Progenitor cell of endocrine pancreas (in vitro differentiated cells): ENCODE measurements at regions not wholly inside any gene's neighbourhood (a gene's known extent, or its start where the extent isn't known, plus 50 kb on each side); places are given as distances from the start of the nearest gene placed in this dataset.

Source experiments
- DNase-seq: peaks from one replicate; pipeline ENCODE4 v3.0.0; 2021; ENCODE audit warnings: low spot score; ENCODE audit not compliant: unreplicated experiment
- H3K27ac Mint-ChIP-seq: 2 replicates; pipeline ENCODE4 v1.8.0; 2021; ENCODE audit warnings: mild to moderate bottlenecking, moderate library complexity, mixed read lengths
- H3K27me3 Mint-ChIP-seq: 2 replicates; pipeline ENCODE4 v1.8.0; 2021; ENCODE audit warnings: mixed read lengths
- H3K36me3 Mint-ChIP-seq: 2 replicates; pipeline ENCODE4 v1.8.0; 2022; ENCODE audit warnings: mixed read lengths; ENCODE audit not compliant: insufficient read depth
- H3K4me1 Mint-ChIP-seq: 2 replicates; pipeline ENCODE4 v1.8.0; 2021; ENCODE audit warnings: low read depth, mixed read lengths
- H3K4me3 Mint-ChIP-seq: 2 replicates; pipeline ENCODE4 v1.8.0; 2021; ENCODE audit warnings: low read depth, mild to moderate bottlenecking, moderate library complexity, mixed read lengths
- H3K9me3 Mint-ChIP-seq: 2 replicates; pipeline ENCODE4 v1.8.0; 2021; ENCODE audit warnings: low read depth, mixed read lengths
- TF ChIP-seq, protein P1 (sequence below): fragments of 200-600 bp; sonication (generic); IDR thresholded peaks from one replicate; pipeline ENCODE4 v1.5.0; 2021; ENCODE audit warnings: antibody characterized with exemption, mild to moderate bottlenecking; ENCODE audit not compliant: unreplicated experiment

DNA sequence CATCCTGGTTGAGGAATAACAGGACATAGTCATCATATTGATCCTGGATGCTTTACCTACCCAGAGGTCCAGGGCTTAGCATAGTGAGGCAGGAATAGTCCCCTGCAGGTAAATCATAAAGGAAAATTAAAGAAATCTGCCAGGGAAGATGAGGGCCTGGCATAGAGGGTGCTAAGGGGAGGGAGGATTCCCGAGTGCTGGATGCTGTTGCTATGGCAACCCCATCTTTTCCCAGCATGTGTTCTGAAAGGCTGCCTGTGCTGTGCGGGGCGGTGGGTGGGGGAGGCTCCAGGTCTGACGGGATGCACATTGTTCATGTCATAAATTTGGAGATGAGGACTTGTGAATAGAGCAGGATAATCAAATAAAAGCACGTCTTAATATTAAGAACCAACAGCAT, 212.6 kb upstream of the PCSK2 start:
- H3K36me3 Mint-ChIP-seq: no peaks in the 10 kb centered on the region
- no peak overlapping the region for H3K4me3 Mint-ChIP-seq
- TF ChIP-seq, protein P1, sequence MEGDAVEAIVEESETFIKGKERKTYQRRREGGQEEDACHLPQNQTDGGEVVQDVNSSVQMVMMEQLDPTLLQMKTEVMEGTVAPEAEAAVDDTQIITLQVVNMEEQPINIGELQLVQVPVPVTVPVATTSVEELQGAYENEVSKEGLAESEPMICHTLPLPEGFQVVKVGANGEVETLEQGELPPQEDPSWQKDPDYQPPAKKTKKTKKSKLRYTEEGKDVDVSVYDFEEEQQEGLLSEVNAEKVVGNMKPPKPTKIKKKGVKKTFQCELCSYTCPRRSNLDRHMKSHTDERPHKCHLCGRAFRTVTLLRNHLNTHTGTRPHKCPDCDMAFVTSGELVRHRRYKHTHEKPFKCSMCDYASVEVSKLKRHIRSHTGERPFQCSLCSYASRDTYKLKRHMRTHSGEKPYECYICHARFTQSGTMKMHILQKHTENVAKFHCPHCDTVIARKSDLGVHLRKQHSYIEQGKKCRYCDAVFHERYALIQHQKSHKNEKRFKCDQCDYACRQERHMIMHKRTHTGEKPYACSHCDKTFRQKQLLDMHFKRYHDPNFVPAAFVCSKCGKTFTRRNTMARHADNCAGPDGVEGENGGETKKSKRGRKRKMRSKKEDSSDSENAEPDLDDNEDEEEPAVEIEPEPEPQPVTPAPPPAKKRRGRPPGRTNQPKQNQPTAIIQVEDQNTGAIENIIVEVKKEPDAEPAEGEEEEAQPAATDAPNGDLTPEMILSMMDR: no peak
- H3K27me3 Mint-ChIP-seq: peaks cover 3% of the 10 kb centered on the region
- no peaks in the 10 kb centered on the region for H3K4me1 Mint-ChIP-seq
- H3K27ac Mint-ChIP-seq: no peak overlapping the region
- no peaks in the 10 kb centered on the region for H3K9me3 Mint-ChIP-seq
- DNase-seq: no peak

DNA sequence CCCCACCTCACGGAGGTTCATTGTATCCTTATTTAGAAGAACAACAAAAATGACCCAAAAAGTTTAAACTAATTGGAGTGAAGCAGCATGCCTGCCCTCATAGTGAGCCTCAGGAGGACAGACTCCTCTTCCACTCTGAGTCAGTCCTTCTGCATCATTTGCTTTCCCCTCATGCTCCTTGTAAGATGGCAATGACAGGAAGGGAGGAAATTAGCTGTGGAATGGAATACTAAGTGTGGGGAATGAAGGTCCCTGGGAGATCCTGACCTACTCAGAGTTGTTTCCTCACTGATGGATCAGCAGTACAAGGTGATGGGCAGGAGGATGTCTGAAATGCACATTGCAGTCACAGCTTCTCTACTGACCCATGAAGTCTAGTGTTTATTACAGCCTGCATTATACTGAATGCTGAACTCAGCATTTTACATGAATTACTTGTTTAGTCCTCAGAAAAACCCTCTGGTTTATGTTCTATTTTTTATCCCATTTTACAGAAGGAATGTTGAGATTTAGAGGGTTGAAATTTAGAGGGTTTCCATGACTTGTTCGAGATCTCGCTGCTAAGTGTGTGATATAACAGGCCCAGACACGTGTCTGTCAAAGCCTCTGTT, 212.0 kb upstream of the PCSK2 start:
- Mint-ChIP-seq H3K9me3 (no peaks in the 10 kb centered on the region), H3K27ac (no peak overlapping the region), H3K27me3 (peaks cover 3% of the 10 kb centered on the region), H3K36me3 (no peaks in the 10 kb centered on the region), H3K4me1 (no peaks in the 10 kb centered on the region), H3K4me3 (no peak overlapping the region)
- no peak for DNase-seq
- TF ChIP-seq, protein P1: no peak

DNA sequence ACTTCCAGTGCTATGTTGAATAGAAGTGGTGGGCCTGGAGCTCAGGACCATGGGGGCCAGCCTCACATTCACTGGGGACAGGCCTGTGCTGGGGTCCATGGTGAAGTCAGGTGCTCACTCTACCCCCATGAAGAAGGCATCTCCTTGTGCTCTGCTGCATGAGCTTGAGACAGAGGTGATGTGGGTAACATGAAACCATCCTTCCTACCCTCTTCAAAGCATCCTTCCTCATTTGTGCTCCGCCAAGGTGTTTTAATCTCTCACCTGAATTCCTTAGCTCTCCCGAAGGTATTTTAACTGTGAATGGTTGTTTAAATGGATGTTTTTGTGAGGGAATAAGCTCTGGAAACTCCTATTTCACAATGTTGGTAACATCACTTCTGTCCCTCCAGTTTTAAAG, 209.6 kb upstream of the PCSK2 start:
- H3K9me3 Mint-ChIP-seq: no peaks in the 10 kb centered on the region
- no peaks in the 10 kb centered on the region for H3K4me1 Mint-ChIP-seq
- no peak for DNase-seq

DNA sequence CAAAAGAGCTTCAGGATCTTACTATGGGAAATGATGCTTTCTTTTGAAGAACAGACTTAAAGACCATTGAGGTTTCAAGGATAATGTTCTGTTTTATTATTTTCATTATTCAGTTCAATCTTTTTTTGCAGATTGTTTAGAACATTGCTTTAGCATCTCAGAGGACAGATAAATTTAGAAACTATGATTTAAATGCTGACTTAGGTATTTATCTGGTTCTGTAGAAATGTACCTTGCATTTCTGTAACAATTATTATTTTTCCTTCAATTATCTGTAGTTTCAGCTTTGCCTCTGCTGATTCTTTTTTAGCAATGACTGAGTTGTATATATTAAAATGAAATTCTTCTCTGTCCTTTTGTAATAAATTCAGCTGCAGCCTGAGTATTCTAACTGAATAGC, 205.4 kb upstream of the PCSK2 start:
- H3K4me1 Mint-ChIP-seq: peaks cover 3% of the 10 kb centered on the region
- no peaks in the 10 kb centered on the region for H3K36me3 Mint-ChIP-seq
- no peak overlapping the region for H3K27ac Mint-ChIP-seq
- no peaks in the 10 kb centered on the region for H3K9me3 Mint-ChIP-seq
- TF ChIP-seq, protein P1: no peak
- H3K27me3 Mint-ChIP-seq: peaks cover 30% of the 10 kb centered on the region
- H3K4me3 Mint-ChIP-seq: no peak overlapping the region
- no peak for DNase-seq

More for the DNA sequence above, 209.6 kb upstream of the PCSK2 start:
- Mint-ChIP-seq H3K27ac (no peak overlapping the region), H3K36me3 (no peaks in the 10 kb centered on the region), H3K4me3 (no peak overlapping the region), H3K27me3 (peaks cover 17% of the 10 kb centered on the region)
- TF ChIP-seq, protein P1: no peak

DNA sequence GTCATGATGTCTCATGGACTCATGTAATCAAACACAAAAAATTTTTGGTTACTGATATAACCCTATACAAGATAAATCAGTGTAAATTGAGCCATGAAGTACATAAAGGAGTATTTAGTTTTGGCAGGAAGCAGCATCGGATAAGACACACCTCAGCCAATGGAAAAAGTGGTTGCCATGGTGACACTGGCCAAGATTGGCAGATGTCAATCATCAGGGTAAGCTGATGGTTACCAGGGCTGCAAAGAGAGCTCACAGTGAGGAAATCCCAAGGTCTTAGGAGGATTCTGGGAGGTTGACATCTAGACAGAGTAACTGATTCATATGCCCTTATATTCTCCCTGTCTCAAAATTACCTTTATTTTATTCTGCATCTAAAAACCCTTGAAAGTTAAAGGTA, 203.8 kb upstream of the PCSK2 start:
- Mint-ChIP-seq H3K27ac (no peak overlapping the region), H3K4me3 (no peak overlapping the region), H3K36me3 (peaks cover 2% of the 10 kb centered on the region), H3K4me1 (peaks cover 3% of the 10 kb centered on the region), H3K27me3 (peaks cover 30% of the 10 kb centered on the region), H3K9me3 (peaks cover 5% of the 10 kb centered on the region)
- TF ChIP-seq, protein P1: no peak
- DNase-seq: no peak
